GM04503 (cell line): ENCODE measurements at regions not wholly inside any gene's neighbourhood (a gene's known extent, or its start where the extent isn't known, plus 50 kb on each side); places are given as distances from the start of the nearest gene placed in this dataset.

Source experiments
- DNase-seq: peaks from one replicate; pipeline ENCODE4 v3.0.0-alpha.2; 2012; ENCODE audit warnings: low read depth

- no peak for DNase-seq
These were observed 278.3 kb upstream of the CCL2 start for GRCh38 chr17:33976831-33977230.

GRCh38 chr17:33977729-33978514, 277.2 kb upstream of the CCL2 start:
- no peak for DNase-seq

- DNase-seq = no peak
These were observed 276.2 kb upstream of the CCL2 start for GRCh38 chr17:33978889-33979288.

DNA sequence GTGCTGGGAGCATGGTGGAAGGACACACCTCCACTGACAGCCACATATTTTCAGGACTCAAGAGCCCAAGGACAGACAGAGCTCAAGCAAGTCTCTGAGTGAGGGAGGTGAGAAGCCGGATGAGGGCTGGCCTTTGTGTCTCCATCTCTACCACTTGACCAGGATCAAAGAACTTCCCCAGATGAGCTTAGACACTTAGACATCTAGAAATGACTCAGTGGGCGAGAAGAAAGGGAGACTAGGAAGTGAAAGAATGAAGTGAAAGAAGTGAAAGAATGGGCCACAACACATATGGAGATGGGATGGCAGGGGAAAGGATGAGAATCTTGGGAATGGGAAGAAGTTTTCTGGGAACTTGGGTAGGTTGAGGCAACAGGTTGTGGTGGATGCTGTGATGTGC, 274.9 kb upstream of the CCL2 start:
- no peak for DNase-seq

- no peak for DNase-seq
These were observed 273.1 kb upstream of the CCL2 start for GRCh38 chr17:33981711-33982601.

DNA sequence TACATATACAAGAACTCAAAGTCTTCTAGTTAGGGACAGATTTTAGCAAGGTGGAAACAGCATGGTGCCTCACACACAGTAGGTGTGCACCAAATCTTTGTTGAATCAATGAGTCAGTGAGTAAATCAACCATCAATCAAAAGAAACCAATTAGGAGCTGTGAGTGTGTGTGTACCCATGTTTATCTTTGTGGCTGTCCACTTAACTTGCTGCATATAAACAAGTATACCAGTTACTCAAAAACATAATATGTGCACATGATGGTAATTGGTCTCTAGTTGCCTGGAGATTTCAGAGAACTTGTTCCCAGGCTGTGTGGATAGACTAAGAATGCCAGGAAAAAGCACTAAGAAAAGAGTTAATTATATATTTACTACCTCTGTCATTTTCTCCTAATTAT, 272.2 kb upstream of the CCL2 start:
- no peak for DNase-seq

GRCh38 chr17:33983824-33984574, 271.1 kb upstream of the CCL2 start:
- DNase-seq = no peak

DNA sequence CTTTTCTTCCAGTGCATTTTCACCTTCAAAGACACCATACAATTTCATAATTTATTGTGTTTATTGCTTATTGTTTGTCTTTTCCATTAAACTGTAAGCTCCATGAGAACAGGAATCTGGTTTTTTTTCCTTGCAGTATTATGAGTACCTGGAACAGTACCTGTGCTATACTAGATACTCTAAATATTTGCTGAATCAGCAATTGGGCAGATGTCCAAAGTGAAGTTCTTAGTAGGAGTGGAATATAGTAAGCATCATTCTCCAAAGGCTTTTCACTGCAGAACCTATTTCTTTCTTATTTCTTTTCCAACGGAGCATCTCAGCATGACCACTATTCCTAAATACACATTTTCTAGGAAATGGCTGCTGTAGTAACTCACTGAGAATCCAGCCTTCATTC, 269.0 kb upstream of the CCL2 start:
- DNase-seq = no peak

- DNase-seq = no peak
These were observed 268.5 kb upstream of the CCL2 start for GRCh38 chr17:33986566-33986965.

- DNase-seq = no peak
These were observed 267.9 kb upstream of the CCL2 start for GRCh38 chr17:33987162-33987561.

DNA sequence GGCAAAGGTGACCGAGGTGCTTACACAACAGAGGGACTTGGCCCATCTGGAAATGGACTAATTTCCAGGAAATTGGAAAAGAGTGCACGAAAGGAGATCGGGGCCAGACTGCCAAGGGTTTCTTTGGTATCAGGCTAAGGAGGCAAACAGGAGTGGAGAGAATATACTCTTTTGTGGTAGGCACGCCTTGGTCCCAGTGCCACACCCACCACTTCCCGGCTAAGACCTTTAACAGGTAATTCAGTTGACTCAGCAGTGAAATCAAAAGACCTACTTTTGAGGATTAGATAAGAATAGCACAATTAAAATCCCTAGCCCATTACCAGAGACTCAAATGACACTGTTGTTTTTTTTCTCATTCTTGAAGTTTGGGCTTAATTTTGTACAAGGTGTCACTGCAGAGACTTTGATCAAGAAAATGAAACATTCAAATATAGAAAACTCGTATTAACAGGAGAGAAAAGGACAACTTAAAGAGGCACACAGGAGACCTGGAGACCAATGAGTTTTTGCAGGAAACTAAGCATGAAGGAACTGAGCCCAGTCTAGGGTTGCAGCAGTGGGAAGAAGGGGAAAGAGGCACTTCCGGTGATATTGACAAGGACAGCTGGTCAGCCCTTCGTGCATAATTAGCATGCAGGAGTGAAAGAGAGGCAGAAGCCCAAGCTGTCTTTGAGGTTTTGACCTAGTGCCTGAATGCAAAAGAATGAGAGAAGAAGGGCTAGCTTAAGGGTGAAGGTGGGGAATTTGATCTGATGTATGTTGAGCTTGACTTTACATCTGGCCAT, 265.5 kb upstream of the CCL2 start:
- DNase-seq = no peak

GRCh38 chr17:33990943-33991706, 264.0 kb upstream of the CCL2 start:
- DNase-seq = no peak

- DNase-seq = no peak
These were observed 263.0 kb upstream of the CCL2 start for GRCh38 chr17:33992113-33992512.

GRCh38 chr17:34000639-34001038, 254.4 kb upstream of the CCL2 start:
- DNase-seq = no peak

- DNase-seq = no peak
These were observed 253.8 kb upstream of the CCL2 start for GRCh38 chr17:34001246-34001645.

GRCh38 chr17:34006126-34006525, 249.0 kb upstream of the CCL2 start:
- DNase-seq = no peak

DNA sequence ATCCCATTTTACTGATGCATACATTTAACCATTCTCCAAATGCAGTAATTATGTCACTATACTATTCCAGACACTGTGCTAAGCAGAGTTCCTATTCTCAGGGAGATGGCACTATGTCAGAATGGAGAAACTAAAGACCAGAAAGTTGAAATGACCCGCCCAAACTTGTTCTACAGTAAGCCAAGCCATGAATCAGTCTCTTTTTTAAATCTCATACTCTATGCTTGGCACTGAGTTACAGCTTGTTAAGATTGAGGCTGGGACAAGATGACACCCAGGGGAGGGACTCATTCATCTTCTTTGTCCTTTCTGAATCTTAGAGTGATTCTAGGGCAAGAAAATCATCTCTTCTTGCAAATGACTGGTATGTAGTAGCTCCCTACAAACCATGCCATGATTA, 247.0 kb upstream of the CCL2 start:
- no peak for DNase-seq

GRCh38 chr17:34009912-34010311, 245.2 kb upstream of the CCL2 start:
- no peak for DNase-seq

DNA sequence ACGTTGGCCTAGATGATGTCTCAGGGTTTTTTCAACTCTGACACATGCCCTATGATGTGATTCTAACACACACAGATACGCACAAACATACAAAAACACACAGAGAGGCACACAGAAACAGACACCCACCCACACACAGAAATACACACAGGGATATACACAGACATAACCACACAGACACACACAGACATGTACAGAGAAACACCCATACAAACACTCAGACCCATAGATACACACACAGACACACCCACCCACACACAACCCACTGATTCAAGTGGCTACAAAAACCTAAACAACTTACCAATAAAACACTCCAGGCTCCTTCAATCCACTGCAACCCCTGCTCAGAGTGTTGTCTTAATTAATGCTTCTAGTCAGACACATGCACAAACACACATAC, 244.6 kb upstream of the CCL2 start:
- DNase-seq = no peak

- no peak for DNase-seq
These were observed 243.5 kb upstream of the CCL2 start for GRCh38 chr17:34011599-34011998.
